CD4-positive, alpha-beta T cell treated with Interleukin-1 beta for 1 hour (primary cell): ENCODE measurements at regions not wholly inside any gene's neighbourhood (a gene's known extent, or its start where the extent isn't known, plus 50 kb on each side); places are given as distances from the start of the nearest gene placed in this dataset.

Experiments used
- DNase-seq, 2 donors: peaks; one replicate each; pipeline ENCODE4 v3.0.0-alpha.2; 2020 to 2022

GRCh38 chr5:30845194-30845593, 348.3 kb upstream of the CDH6 start:
- DNase-seq: no peak

DNA sequence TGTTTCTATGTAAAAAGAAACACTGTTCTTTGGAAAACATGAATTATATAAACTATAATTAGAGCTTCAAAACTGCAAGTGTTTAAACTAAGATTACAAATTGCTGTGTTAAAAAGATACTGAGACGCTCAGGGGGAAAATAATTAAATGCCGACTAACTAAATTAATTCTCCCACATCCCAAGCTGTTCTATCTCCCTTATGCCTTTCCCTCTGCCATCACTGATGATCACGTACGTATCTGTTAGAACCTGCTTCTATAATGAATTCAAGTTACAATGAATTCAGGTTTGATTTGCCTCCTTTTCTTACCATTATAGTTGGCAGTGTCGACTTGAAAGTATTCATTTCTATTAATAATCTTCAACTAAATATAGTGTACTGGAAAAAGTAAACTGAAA, 349.9 kb upstream of the CDH6 start:
- DNase-seq: no peak

DNA sequence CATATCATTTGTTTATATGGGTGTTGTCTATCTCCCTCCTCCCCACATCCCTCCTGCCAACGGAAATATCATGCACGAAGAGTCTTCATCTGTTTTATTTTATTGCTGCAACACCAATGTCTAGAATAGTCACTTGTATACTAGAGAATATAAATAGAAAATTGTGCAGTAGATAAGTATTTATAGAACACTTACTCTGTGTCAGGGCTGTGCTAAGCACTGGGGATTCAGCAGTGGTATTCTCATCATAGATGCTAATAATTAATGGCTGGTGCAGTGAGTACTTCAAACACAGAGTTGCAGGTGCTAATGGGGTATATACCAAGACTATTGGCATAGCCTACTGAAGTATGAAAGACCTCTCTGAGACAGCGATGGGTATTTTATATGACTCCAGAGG, 353.5 kb upstream of the CDH6 start:
- DNase-seq: no peak

DNA sequence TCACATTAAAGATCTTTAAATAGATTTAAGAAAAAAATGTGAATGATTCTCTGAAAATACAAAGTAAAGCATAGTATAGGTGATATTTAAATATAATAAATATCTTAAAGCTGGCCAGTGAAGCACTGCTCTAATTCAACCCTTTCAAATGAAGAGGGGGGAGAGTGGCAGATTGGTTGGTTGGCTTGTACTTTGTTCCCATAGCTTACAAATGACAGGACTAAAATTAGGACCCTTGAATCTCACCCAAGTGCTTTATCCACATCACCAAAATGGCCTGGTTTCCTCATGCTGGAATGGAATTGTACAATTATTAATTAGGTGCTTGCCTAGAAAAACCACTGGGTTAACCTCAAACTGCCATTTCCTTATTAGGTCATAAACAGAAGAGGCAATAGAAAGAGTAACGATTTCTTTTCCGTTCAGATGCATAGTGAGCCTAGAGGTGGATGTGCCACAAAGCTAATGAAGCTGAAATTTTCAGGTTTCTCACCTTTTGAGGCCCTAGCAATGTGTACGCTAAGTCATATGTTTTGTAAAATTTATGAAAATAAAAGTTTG, 354.5 kb upstream of the CDH6 start:
- no peak for DNase-seq

DNA sequence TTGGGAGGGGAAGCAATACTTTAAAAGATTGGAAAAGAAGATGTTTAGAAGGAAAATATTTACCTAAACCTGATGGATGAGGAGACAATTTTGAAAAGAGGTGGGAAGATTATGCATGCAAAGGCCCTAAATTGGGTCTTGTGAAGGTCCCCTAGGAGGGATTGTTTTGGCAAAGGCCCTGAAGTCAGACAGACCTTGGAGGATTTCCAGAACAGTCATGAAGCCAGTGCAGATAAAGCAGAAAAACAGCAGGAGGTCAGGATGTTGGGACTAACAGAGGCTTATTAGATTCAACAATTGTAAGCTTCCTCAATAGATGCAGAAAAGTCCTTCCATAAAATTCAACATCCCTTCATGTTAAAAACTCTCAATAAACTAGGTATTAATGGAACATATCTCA, 361.0 kb upstream of the CDH6 start:
- no peak for DNase-seq

GRCh38 chr5:30831605-30832004, 361.9 kb upstream of the CDH6 start:
- DNase-seq: no peak

DNA sequence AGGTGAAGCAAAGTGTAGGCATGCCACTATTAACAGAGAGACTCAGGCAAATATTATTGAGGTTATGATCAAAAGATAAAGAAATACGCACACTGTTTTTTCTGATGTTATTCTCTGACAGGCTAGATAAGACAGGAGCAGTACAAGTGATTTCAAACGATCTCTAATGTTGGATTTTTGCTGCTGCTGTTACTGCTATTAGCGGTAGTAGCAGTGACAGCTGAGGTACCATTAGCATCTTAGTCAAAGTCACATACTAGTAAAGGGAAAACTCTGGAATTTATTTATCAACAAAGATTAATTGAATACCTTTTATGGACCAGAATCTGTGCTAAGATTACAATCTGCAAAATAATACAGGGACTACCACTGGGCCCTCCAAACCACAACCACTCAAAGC, 362.4 kb upstream of the CDH6 start:
- DNase-seq: no peak

GRCh38 chr5:30811298-30811697, 382.2 kb upstream of the CDH6 start:
- DNase-seq: no peak

GRCh38 chr5:30809933-30810332, 383.6 kb upstream of the CDH6 start:
- no peak for DNase-seq

DNA sequence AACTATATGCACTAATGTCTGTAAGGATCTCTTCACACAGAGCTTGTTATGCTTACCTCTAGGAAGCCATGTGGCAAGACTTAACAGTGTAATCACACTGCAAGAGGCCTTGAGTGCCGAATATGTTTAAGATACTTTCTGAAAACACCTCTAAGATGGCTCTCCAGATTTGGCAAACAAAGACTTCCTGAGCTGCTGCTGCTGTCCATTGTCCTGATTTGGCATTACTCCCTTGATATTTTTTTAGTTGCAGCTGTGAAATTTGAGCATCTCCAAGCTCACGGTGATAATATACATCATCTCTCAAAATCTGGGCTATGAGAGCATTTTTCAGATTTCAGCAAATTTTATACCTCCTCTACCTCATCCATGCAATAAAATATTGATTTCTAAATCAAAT, 384.5 kb upstream of the CDH6 start:
- DNase-seq: no peak

GRCh38 chr5:30804739-30805505, 388.6 kb upstream of the CDH6 start:
- DNase-seq: no peak

DNA sequence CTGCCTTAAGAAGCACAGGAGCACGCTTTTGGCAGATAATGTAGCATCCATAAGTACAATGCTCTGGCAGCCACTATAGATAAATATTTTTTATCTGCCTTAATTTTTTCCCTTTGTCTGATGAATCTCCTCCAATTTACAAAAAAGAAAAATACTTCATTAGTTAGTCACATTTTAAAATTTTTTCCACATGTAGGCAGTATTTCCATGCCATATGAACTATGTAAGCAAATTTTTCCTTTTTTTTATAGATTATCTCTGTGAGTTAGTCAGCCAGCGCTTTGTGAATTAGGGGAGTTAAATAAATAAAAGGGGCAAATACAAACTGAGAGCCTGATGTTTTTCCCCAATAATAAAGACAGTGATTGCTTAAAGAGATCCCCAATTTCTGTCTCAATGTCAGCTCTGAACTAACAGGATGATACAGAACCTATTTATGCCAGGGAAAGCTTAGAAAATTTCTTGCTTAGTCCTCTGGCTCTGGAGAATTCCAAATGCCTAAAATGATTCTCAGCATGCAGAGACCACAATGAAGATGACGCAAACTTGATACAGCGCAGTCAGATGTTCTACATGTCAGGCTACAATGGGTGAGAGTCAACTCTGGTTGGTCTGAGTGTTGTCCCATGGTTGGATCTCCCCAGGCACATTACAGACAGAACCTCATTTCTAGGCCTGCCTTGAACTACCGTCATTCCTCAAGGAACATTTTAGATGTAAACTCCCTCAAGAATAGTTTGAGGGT, 390.4 kb upstream of the CDH6 start:
- DNase-seq: no peak

DNA sequence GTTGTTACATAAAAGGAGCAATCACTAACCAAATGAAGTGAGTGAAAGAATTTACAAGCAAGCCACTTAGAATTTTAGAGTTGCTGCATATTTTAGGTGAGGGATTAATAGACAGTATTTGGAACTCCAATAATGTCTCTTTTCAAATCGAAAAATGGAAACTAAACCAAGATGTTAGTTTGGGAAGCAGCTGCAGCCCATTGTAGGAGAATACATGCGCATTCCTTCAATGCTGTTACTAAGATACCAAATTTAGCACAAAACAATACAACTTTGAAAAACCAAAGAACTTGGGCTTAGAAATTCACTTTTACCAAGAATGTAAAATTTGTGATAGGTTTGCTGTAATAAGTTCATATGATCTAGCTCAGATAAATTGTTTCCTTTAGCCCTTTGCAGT, 411.8 kb upstream of the CDH6 start:
- DNase-seq: no peak

DNA sequence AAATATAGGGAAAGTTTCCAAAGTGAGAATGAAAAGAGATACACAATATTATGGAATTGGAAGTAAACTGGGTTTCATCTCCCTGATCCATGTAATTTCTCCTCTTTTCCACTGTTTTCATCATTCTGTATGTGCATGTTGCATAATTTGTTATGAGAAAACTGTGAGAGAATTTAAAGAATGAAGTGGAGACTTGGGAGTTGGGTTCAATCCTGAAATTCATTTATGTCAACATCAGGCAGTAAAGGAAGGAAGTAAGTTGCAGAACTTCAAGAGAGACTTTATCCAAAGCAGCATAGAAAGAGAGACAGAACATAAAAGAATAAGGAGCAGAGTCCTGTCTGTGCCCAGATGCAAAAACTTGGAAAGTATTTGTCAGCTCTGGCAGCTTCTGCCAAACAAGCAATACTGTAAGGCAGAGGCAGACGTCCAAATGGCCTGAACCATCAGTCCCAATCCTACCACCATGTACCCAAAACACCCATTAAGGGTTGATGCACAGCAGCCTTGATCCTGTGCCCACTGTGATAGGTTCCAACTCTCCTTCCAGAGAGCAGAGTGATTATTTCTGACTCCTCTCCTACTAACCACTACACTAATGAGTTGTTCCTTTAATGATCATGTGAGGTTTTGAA, 425.3 kb upstream of the CDH6 start:
- no peak for DNase-seq

- no peak for DNase-seq
Observed at GRCh38 chr5:30765706-30766105, 427.8 kb upstream of the CDH6 start.

DNA sequence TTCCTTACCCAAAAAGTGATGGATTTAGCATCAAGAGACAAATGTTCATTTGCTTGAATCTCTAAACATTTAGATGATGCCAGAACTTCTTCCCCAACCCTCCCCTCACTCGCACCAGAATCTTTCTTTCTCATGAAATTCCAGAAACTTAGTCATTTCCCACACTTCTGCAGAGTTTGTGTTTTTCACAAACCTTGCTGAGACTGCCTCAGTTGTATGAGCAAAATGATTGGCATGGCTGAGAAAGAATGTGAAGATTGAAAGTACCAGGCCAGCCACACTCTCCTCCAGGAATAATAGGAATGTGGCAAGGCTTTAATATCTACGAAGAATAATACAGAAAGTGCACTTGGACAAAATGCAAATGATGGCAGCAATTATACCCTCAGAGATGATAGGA, 428.3 kb upstream of the CDH6 start:
- no peak for DNase-seq

DNA sequence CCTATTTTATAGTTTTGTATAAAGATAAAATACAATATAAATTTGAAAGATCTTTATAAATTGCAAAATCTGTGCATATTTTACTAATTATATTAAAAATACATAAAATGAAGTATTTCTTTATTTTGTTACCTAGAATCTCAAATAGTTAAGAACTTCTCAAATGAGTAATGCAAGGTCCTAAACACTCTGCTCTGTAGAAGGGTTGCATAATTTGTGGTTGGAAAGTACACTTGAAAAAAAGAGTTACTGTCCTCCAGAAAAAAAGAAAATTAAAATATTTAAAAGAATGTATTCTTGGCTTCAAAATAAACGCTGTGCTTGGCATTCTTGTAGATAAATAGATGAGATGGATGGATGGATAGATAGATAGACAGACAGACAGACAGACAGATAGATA, 428.8 kb upstream of the CDH6 start:
- no peak for DNase-seq

GRCh38 chr5:30759731-30760130, 433.8 kb upstream of the CDH6 start:
- no peak for DNase-seq

GRCh38 chr5:30752015-30752414, 441.5 kb upstream of the CDH6 start:
- no peak for DNase-seq

DNA sequence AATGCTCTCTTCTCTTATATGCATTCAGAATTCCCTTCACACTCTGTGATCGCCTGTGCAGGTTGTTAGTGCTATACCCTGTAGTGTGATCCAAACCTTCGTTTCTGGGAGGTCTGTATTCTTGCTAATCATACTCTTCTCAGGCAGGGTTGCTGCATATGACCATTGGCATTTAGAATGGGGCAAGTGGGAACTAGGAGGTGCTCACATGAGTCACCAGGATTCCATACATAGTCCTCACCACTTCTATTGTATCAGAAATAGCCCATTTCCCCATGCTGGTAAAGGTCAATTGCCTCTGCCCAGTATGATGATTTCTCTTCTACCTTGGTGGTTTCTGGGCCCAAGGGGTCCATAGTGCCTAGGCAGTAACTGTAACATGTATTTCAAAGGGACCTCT, 443.5 kb upstream of the CDH6 start:
- no peak for DNase-seq

DNA sequence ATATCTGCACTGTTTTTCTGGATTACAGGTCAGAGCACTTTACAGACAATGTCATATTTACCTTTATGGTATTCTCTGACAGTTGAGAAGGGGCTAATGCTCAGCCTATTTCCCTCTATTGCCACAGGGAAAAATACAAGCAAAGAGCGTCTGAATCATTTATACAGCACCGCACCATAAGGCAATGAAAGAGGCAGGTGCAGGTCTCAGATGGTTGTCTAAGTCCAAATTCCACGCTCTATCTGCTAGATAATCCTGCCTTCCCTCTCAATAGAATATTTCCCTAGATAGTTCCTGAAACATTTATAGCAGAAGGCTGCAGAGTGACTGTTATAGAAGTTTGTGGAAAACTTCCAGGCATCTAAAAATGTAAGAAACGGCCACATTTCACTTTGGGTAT, 446.1 kb upstream of the CDH6 start:
- DNase-seq: no peak

DNA sequence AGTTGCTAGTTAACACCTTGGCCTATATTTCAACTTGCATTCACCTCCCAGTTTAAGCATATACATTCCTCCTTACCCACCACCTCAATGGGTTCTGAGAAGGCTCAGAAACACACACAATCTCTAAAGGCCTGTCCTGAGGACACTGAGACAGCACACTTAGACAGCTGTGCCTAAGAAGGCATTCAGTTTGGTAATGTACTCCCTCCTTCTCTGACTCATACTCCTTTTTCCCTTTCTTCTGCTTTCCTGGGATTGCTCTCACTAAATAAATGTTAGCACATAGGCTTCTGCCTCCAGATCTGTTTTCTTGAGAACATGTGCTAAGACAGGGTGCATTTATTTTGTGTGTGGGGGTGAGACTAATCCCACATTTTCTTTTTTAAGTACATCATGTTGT, 456.8 kb upstream of the CDH6 start:
- no peak for DNase-seq

- DNase-seq: no peak
Observed at GRCh38 chr5:30734118-30734517, 459.4 kb upstream of the CDH6 start.

- no peak for DNase-seq
Observed at GRCh38 chr5:30725073-30725472, 468.4 kb upstream of the CDH6 start.
